Right ventricle myocardium inferior (tissue), 1 donor: ENCODE measurements at regions not wholly inside any gene's neighbourhood (a gene's known extent, or its start where the extent isn't known, plus 50 kb on each side); places are given as distances from the start of the nearest gene placed in this dataset.
A peak's percentile ranks its signal among the peaks of the same experiment; 100 is the strongest.
"Not testable (repeated sequence)": the region's sequence is repeated elsewhere in the genome, so short reads cannot be mapped to it uniquely, and the experiment has no call there.

ENCODE experiments used
- ATAC-seq: fragments of 200-7000 bp; cut with Tn5 transposase; one replicate; pipeline ENCODE4 v1.9.1; 2020; ENCODE audit warnings: mild to moderate bottlenecking, moderate library complexity
- DNase-seq: peaks from one replicate; pipeline ENCODE4 v3.0.0; 2021; ENCODE audit errors: missing footprints
- intact Hi-C: fragments of 100-400 bp; cut with DNase I; formaldehyde crosslinking; loops from one replicate; pipeline ENCODE4 v1.11.0; 2022
- donor health status: DM: no; HTN: yes; CAD: no; lungs with severe emphysema.

- DNase-seq (no peak), ATAC-seq (no peak)
- intact Hi-C loops: no loop called here
These were observed 780.7 kb upstream of the DIAPH2 start for GRCh38 chrX:95903975-95904374.

DNA sequence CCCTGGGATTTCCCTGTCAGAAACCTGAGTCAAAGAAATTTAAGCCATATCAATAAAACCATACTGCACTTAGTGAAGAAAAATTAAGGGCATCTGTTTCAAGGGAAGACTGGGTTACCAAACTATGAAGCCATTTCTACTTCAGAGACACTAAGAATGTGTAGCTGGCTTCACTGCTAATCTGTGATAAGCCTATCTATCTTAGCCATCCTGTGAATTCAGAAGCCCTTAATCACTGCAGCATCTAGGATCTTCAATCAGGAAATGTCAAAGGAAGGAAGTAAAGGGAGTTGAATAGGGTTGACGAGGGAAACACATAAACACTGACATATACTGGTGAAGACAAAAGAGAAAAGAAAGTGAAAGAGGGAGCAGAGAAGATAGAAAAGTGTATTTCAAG, 777.6 kb upstream of the DIAPH2 start:
- DNase-seq (no peak), ATAC-seq (no peak)

GRCh38 chrX:95911062-95911461, 773.6 kb upstream of the DIAPH2 start:
- no peak for ATAC-seq
- intact Hi-C loops: no loop called here

More for the DNA sequence above, 777.6 kb upstream of the DIAPH2 start:
- intact Hi-C loops: no loop called here

GRCh38 chrX:95919605-95920004, 765.0 kb upstream of the DIAPH2 start:
- intact Hi-C loops: no loop called here
- no peak for ATAC-seq
- DNase-seq: no peak

More at GRCh38 chrX:95911062-95911461, 773.6 kb upstream of the DIAPH2 start:
- no peak for DNase-seq

DNA sequence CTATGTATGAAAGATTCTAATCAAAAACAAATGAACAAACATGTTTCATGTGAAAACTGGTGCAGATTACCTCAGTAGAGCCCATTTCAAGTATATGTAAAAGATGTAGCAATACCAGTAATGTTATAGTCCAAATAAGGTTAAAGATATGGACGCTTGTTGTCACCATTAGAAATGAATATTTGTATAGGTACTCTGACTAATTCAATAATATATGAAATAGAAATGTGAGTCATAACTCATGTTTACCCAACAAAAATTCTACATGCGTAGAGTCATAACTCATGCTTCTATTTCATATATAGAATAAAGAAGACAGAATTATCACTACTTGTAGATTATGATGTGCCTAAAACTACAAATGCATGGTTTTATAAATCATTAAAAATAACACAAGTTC, 739.1 kb upstream of the DIAPH2 start:
- ATAC-seq (no peak), DNase-seq (no peak)
- intact Hi-C loops: no loop called here

GRCh38 chrX:95949588-95949987, 735.1 kb upstream of the DIAPH2 start:
- DNase-seq: no peak
- ATAC-seq: no peak
- intact Hi-C loops: no loop called here

- intact Hi-C loops: no loop called here
- DNase-seq (no peak), ATAC-seq (no peak)
These were observed 734.0 kb upstream of the DIAPH2 start for GRCh38 chrX:95950679-95951078.

DNA sequence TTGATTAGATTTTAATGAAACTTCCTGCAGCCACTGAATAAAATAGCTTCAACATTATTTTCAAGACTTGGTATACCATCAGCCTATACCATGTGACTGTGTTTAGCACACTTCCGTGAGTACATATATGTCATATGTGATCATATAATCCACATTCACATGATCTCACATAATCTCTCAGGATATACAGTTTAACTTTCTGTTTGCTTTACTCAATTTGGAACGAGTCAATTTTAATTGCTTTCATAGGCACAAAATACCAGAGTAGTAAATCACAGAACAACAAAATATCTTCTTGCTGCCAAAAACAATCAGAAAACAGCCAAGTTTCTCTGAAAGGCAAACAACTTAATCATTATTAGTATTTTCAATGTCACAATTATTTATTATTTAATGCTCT, 731.1 kb upstream of the DIAPH2 start:
- intact Hi-C loops: no loop called here
- ATAC-seq (no peak), DNase-seq (no peak)

DNA sequence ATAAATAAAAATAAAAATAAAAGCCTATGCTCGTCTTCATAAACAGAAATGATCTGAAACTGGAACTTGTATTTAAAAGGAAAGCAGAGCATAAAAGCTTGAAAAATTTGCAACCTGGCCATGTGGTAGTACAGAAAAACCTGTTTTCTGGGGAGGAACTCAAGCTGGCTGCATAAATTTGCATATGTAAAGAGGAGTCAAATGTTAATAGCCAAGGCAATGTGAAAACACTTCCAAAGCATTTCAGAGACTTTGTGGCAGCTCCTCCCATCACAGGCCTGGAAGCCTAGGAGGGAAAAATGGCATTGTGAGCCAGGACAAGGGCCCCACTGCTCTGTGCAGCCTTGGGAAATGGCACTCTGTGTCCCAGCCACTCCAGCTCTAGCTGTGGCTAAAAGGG, 727.9 kb upstream of the DIAPH2 start:
- DNase-seq (no peak), ATAC-seq (no peak)
- intact Hi-C loops: no loop called here

DNA sequence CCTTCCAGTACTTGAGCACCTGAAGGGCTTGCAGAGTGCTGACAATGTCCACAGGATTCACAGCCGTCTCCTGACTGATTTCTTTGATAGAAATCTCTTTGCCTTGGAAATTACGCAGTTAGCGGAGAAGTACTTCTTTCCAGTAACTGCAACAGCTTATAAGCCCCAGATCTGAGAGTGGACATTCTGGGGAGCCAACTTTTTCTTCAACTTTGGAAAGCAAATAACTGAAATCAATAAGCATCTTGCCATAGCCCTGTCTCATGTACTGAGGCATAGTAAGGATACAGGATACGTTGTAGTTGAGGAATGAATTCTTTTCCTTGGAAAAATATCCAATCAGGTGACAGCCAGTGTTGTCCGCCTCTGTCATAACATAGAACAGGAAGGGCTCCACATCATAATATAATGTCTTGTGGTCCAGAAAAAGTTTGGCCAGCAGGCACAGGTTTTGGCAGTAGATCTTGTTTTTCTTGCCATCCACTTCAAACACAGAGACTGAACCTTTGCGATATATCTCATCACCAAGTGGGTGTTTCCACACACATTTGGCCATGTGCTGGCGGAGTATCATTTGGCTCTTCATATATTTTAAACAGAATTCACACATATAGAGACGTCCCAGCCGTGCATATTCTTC, 711.1 kb upstream of the DIAPH2 start:
- ATAC-seq, DNase-seq, intact Hi-C loops: not testable (repeated sequence)

GRCh38 chrX:95974096-95974470, 710.6 kb upstream of the DIAPH2 start:
- DNase-seq (no peak), ATAC-seq (no peak)
- intact Hi-C loops: no loop called here

- no peak for ATAC-seq
- intact Hi-C loops: no loop called here
These were observed 709.8 kb upstream of the DIAPH2 start for GRCh38 chrX:95974890-95975289.

DNA sequence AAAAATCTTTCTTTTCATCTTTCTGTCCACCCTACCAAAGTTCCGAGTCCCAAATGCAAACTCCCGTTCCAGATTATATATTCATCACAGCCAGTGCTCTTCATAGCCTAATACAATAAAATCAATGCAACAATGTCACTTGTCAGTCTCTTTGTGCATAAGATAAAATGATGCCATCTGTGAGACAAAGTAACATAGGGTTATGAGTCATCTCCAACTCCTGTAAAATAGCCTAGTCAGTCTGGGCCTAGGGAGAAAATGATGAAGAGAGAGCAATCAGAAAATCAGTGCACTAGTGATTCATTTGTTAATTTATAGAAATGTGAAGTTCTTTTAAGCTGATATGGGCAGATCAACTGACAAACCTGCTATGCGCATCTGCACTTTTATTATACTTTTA, 689.1 kb upstream of the DIAPH2 start:
- DNase-seq: no peak
- ATAC-seq: no peak
- intact Hi-C loops: no loop called here

More at GRCh38 chrX:95974890-95975289, 709.8 kb upstream of the DIAPH2 start:
- no peak for DNase-seq

GRCh38 chrX:95996294-95996693, 688.3 kb upstream of the DIAPH2 start:
- ATAC-seq: no peak
- intact Hi-C loops: no loop called here
- no peak for DNase-seq

DNA sequence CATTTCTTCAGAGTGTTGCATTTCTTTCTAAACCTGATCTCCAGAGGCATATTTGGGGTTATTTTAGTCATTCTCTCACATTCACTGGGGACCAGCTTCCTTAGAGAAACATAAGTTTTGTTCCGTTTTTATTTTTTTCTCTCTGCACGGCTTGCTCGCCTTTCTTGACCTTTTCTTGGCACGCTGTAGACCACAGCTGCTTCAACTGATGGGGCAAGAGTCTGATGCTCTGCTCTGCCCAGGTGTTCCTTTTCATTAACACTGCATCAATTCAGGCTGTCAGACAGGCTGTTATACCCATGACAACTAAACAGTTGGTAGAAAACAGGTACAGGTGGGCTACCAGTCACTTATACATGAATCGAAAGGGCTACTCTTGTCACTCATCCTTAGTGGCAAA, 682.2 kb upstream of the DIAPH2 start:
- ATAC-seq: no peak
- no peak for DNase-seq
- intact Hi-C loops: no loop called here

- intact Hi-C loops: no loop called here
- ATAC-seq (no peak), DNase-seq (no peak)
These were observed 680.3 kb upstream of the DIAPH2 start for GRCh38 chrX:96004386-96004785.

DNA sequence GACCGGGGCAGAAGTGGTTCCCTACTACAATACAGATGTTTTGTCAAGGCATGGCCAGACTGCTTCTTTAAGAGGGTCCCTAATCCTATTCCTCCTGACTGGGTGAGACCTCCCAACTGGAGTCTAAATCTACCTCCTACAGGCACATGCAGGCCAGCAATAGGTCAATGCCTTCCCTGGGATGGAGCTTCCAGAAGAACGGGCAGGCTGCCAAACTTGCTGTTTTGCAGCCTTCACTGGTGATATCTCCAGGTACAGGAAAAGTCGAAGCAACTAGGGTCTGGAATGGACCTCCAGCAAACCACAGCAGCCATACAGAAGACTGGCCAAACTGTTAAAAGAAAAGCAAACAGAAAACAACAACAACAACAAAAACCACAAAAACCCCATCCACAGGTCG, 678.4 kb upstream of the DIAPH2 start:
- intact Hi-C loops: no loop called here
- peak; percentile 15 for DNase-seq
- no peak for ATAC-seq

GRCh38 chrX:96027407-96027806, 657.2 kb upstream of the DIAPH2 start:
- intact Hi-C loops: no loop called here
- ATAC-seq: peak; percentile 84
- DNase-seq: no peak

GRCh38 chrX:96052078-96052477, 632.6 kb upstream of the DIAPH2 start:
- ATAC-seq (no peak), DNase-seq (no peak)
- intact Hi-C loops: no loop called here

- DNase-seq: no peak
- no peak for ATAC-seq
- intact Hi-C loops: no loop called here
These were observed 602.8 kb upstream of the DIAPH2 start for GRCh38 chrX:96081891-96082290.

DNA sequence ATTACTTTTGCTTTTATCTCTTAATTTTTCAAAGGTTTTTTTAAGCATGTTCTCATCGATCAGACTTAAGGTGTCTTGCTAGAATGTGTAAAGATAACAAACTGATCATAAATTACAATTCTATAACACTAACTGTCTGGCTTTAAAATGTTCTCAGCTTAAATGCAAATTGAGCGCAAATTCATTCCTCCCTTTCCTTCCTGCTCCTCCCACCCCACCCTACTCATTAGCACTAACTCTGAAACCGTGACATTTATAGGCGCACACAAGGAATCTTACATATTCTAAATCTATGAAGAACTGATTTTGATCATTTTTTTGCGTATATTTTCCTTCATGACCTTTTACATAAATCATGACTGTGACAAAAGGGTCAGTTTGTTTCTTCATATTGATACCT, 590.0 kb upstream of the DIAPH2 start:
- DNase-seq (no peak), ATAC-seq (no peak)
- intact Hi-C loops: no loop called here
